ENCODE measurements at regions not wholly inside any gene's neighbourhood (a gene's known extent, or its start where the extent isn't known, plus 50 kb on each side); places are given as distances from the start of the nearest gene placed in this dataset.

GRCh38 chr3:117928836-117929235 lies 1105.8 kb downstream of the IGSF11 start:
- H3K27ac ChIP-seq (ENCODE audit: low read depth in 1 of 2, low read length in 1 of 2) = no peak overlapping the region
- H3K27me3 ChIP-seq (ENCODE audit: control insufficient read depth in 2 of 2, insufficient read depth in 1 of 2, low read length in 1 of 2) = no peaks in the 10 kb centered on the region
- no peaks in the 10 kb centered on the region for H3K36me3 ChIP-seq (ENCODE audit: control insufficient read depth in 2 of 2, insufficient read depth in 2 of 2, low read length in 1 of 2)
- no peaks in the 10 kb centered on the region for H3K4me1 ChIP-seq (ENCODE audit: control insufficient read depth in 2 of 2, insufficient read depth in 2 of 2, low read length in 2 of 2)
- DNase-seq (ENCODE audit: low read depth in 6 of 9, low spot score in 9 of 9) = no peak
- no peaks in the 10 kb centered on the region for H3K9me3 ChIP-seq (ENCODE audit: control insufficient read depth in 2 of 2, insufficient read depth in 1 of 2, low read length in 1 of 2)
- H3K4me3 ChIP-seq (ENCODE audit: low read length in 2 of 2) = no peak overlapping the region

DNA sequence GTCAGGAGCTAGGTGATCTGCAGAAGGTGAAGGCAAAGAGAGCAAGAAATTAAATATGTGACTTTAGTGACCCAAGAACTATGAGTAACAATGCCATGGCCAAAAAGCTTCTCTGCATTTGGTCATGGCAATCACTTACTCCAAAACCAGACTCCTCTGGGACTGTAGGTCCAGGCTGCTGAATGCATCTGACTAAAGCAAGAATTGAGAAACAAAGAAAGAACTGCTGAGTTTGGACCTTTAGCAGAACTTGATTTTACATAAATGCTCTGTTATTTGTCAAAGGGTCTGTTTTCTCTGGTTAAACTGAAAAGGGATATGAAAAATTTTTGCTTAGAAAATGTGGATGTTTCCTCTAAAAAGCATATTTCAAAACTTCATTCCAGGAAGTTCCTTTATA lies 1102.2 kb downstream of the IGSF11 start:
- no peaks in the 10 kb centered on the region for H3K4me1 ChIP-seq (ENCODE audit: control insufficient read depth in 2 of 2, insufficient read depth in 2 of 2, low read length in 2 of 2)
- H3K36me3 ChIP-seq (ENCODE audit: control insufficient read depth in 2 of 2, insufficient read depth in 2 of 2, low read length in 1 of 2) = no peaks in the 10 kb centered on the region
- no peak for DNase-seq (ENCODE audit: low read depth in 6 of 9, low spot score in 9 of 9)
- no peak overlapping the region for H3K27ac ChIP-seq (ENCODE audit: low read depth in 1 of 2, low read length in 1 of 2)
- H3K27me3 ChIP-seq (ENCODE audit: control insufficient read depth in 2 of 2, insufficient read depth in 1 of 2, low read length in 1 of 2) = no peaks in the 10 kb centered on the region
- H3K4me3 ChIP-seq (ENCODE audit: low read length in 2 of 2) = no peak overlapping the region
- no peaks in the 10 kb centered on the region for H3K9me3 ChIP-seq (ENCODE audit: control insufficient read depth in 2 of 2, insufficient read depth in 1 of 2, low read length in 1 of 2)

DNA sequence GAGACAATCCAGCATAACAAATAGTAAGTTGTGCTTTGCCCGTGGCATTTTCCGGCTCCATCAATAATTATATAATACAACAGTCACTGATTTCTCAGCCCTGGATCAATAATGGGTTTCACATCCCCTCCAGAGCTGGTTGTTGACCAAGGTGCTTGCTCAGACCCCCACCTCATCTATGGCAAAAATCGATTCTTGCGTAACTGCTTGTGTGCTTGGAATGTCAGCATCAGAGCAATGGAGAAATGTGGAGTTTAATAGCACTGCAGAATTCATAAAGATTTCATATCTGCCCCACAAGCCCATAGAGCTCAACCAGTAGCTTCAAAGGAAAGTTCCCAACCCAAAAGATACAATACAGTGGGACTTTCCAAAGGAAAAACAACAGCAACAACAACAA lies 1098.5 kb downstream of the IGSF11 start:
- Histone ChIP-seq H3K4me3 (ENCODE audit: low read length in 2 of 2) (no peak overlapping the region), H3K36me3 (ENCODE audit: control insufficient read depth in 2 of 2, insufficient read depth in 2 of 2, low read length in 1 of 2) (no peaks in the 10 kb centered on the region), H3K4me1 (ENCODE audit: control insufficient read depth in 2 of 2, insufficient read depth in 2 of 2, low read length in 2 of 2) (no peaks in the 10 kb centered on the region), H3K27me3 (ENCODE audit: control insufficient read depth in 2 of 2, insufficient read depth in 1 of 2, low read length in 1 of 2) (no peaks in the 10 kb centered on the region), H3K27ac (ENCODE audit: low read depth in 1 of 2, low read length in 1 of 2) (no peak overlapping the region), H3K9me3 (ENCODE audit: control insufficient read depth in 2 of 2, insufficient read depth in 1 of 2, low read length in 1 of 2) (no peaks in the 10 kb centered on the region)
- 96% methylated on average over 4 of the region's 4 CpGs for WGBS
- no peak for DNase-seq (ENCODE audit: low read depth in 6 of 9, low spot score in 9 of 9)

GRCh38 chr3:117938974-117939373 lies 1095.7 kb downstream of the IGSF11 start:
- Histone ChIP-seq H3K36me3 (ENCODE audit: control insufficient read depth in 2 of 2, insufficient read depth in 2 of 2, low read length in 1 of 2) (no peaks in the 10 kb centered on the region), H3K27me3 (ENCODE audit: control insufficient read depth in 2 of 2, insufficient read depth in 1 of 2, low read length in 1 of 2) (no peaks in the 10 kb centered on the region), H3K4me3 (ENCODE audit: low read length in 2 of 2) (no peak overlapping the region), H3K27ac (ENCODE audit: low read depth in 1 of 2, low read length in 1 of 2) (no peak overlapping the region), H3K4me1 (ENCODE audit: control insufficient read depth in 2 of 2, insufficient read depth in 2 of 2, low read length in 2 of 2) (no peaks in the 10 kb centered on the region), H3K9me3 (ENCODE audit: control insufficient read depth in 2 of 2, insufficient read depth in 1 of 2, low read length in 1 of 2) (no peaks in the 10 kb centered on the region)
- DNase-seq (ENCODE audit: low read depth in 6 of 9, low spot score in 9 of 9) = no peak
- 79% methylated on average over 2 of the region's 2 CpGs for WGBS

- H3K9me3 ChIP-seq (ENCODE audit: control insufficient read depth in 2 of 2, insufficient read depth in 1 of 2, low read length in 1 of 2) = no peaks in the 10 kb centered on the region
- H3K27ac ChIP-seq (ENCODE audit: low read depth in 1 of 2, low read length in 1 of 2) = no peak overlapping the region
- no peaks in the 10 kb centered on the region for H3K36me3 ChIP-seq (ENCODE audit: control insufficient read depth in 2 of 2, insufficient read depth in 2 of 2, low read length in 1 of 2)
- WGBS = 100% methylated on average over 1 of the region's 1 CpG
- H3K4me1 ChIP-seq (ENCODE audit: control insufficient read depth in 2 of 2, insufficient read depth in 2 of 2, low read length in 2 of 2) = no peaks in the 10 kb centered on the region
- DNase-seq (ENCODE audit: low read depth in 6 of 9, low spot score in 9 of 9) = no peak
- no peak overlapping the region for H3K4me3 ChIP-seq (ENCODE audit: low read length in 2 of 2)
- no peaks in the 10 kb centered on the region for H3K27me3 ChIP-seq (ENCODE audit: control insufficient read depth in 2 of 2, insufficient read depth in 1 of 2, low read length in 1 of 2)
Observed at GRCh38 chr3:117939425-117940027, 1095.1 kb downstream of the IGSF11 start.

DNA sequence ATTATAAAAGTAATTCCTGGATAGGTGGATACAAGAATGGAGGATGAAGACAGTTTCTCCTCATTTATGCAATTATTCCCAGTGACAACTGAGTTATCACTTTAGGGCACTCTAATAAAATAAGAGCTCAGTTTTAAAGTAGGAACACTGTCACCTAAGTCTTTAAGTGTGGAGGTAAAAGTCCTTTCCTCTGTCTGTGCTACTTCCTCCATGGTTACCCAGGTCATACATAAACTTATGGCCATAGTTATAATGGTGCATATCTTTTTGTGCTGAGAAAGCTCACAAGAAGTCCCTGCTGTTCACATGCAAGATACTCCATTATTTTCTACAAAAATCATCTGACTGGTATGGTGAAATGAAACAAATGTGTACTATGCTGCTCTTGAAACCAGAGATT lies 1093.6 kb downstream of the IGSF11 start:
- no peaks in the 10 kb centered on the region for H3K36me3 ChIP-seq (ENCODE audit: control insufficient read depth in 2 of 2, insufficient read depth in 2 of 2, low read length in 1 of 2)
- no peaks in the 10 kb centered on the region for H3K9me3 ChIP-seq (ENCODE audit: control insufficient read depth in 2 of 2, insufficient read depth in 1 of 2, low read length in 1 of 2)
- DNase-seq (ENCODE audit: low read depth in 6 of 9, low spot score in 9 of 9) = no peak
- H3K4me1 ChIP-seq (ENCODE audit: control insufficient read depth in 2 of 2, insufficient read depth in 2 of 2, low read length in 2 of 2) = no peaks in the 10 kb centered on the region
- no peaks in the 10 kb centered on the region for H3K27me3 ChIP-seq (ENCODE audit: control insufficient read depth in 2 of 2, insufficient read depth in 1 of 2, low read length in 1 of 2)
- H3K4me3 ChIP-seq (ENCODE audit: low read length in 2 of 2) = no peak overlapping the region
- no peak overlapping the region for H3K27ac ChIP-seq (ENCODE audit: low read depth in 1 of 2, low read length in 1 of 2)

- Histone ChIP-seq H3K36me3 (ENCODE audit: control insufficient read depth in 2 of 2, insufficient read depth in 2 of 2, low read length in 1 of 2) (no peaks in the 10 kb centered on the region), H3K9me3 (ENCODE audit: control insufficient read depth in 2 of 2, insufficient read depth in 1 of 2, low read length in 1 of 2) (no peaks in the 10 kb centered on the region), H3K27me3 (ENCODE audit: control insufficient read depth in 2 of 2, insufficient read depth in 1 of 2, low read length in 1 of 2) (no peaks in the 10 kb centered on the region), H3K4me1 (ENCODE audit: control insufficient read depth in 2 of 2, insufficient read depth in 2 of 2, low read length in 2 of 2) (no peaks in the 10 kb centered on the region), H3K4me3 (ENCODE audit: low read length in 2 of 2) (no peak overlapping the region), H3K27ac (ENCODE audit: low read depth in 1 of 2, low read length in 1 of 2) (no peak overlapping the region)
- 96% methylated on average over 4 of the region's 4 CpGs for WGBS
- DNase-seq (ENCODE audit: low read depth in 6 of 9, low spot score in 9 of 9) = no peak
Observed at GRCh38 chr3:117941756-117942155, 1092.9 kb downstream of the IGSF11 start.

DNA sequence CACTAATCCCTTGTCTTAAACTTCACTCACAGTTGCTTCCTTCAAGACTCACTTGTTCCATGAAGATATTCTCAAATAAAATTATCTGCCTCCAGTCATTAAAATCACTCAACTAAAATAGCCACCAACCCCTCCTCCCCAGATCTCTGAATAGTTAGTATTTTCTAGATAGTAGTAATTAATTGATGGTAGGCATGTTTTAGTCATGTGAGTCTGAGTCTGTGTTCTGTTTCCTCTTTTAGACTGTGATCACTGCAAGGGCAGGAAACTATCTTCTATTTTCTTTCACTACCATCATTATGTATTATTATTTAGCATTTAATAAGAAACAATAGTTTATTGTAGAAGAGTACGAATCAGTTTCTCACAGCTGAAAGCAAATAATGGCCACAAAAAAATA lies 1080.5 kb downstream of the IGSF11 start:
- no peaks in the 10 kb centered on the region for H3K27me3 ChIP-seq (ENCODE audit: control insufficient read depth in 2 of 2, insufficient read depth in 1 of 2, low read length in 1 of 2)
- H3K36me3 ChIP-seq (ENCODE audit: control insufficient read depth in 2 of 2, insufficient read depth in 2 of 2, low read length in 1 of 2) = no peaks in the 10 kb centered on the region
- H3K4me3 ChIP-seq (ENCODE audit: low read length in 2 of 2) = no peak overlapping the region
- no peaks in the 10 kb centered on the region for H3K9me3 ChIP-seq (ENCODE audit: control insufficient read depth in 2 of 2, insufficient read depth in 1 of 2, low read length in 1 of 2)
- 92% methylated on average over 1 of the region's 1 CpG for WGBS
- H3K4me1 ChIP-seq (ENCODE audit: control insufficient read depth in 2 of 2, insufficient read depth in 2 of 2, low read length in 2 of 2) = no peaks in the 10 kb centered on the region
- H3K27ac ChIP-seq (ENCODE audit: low read depth in 1 of 2, low read length in 1 of 2) = no peak overlapping the region
- no peak for DNase-seq (ENCODE audit: low read depth in 6 of 9, low spot score in 9 of 9)

DNA sequence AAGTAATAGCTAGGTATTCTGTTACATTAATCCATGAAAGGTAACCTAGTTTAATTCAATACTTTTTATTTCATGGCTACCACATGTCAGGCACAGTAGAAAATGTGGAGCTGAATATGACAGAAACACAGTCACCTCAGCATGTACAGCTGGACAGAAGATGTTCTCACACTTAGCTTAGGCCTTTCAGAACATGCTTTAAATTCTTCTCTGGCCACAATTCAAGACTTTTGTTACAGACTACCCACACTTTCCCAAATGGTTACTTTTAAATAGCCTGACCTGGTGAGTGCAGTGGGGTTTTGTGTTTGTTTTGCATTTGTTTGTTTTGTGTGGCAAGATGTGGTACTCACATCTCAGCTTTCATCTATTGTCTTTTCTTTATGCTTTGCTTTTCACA lies 1079.5 kb downstream of the IGSF11 start:
- H3K27ac ChIP-seq (ENCODE audit: low read depth in 1 of 2, low read length in 1 of 2) = no peak overlapping the region
- no peaks in the 10 kb centered on the region for H3K4me1 ChIP-seq (ENCODE audit: control insufficient read depth in 2 of 2, insufficient read depth in 2 of 2, low read length in 2 of 2)
- no peak overlapping the region for H3K4me3 ChIP-seq (ENCODE audit: low read length in 2 of 2)
- no peak for DNase-seq (ENCODE audit: low read depth in 6 of 9, low spot score in 9 of 9)
- H3K36me3 ChIP-seq (ENCODE audit: control insufficient read depth in 2 of 2, insufficient read depth in 2 of 2, low read length in 1 of 2) = no peaks in the 10 kb centered on the region
- H3K27me3 ChIP-seq (ENCODE audit: control insufficient read depth in 2 of 2, insufficient read depth in 1 of 2, low read length in 1 of 2) = no peaks in the 10 kb centered on the region
- no peaks in the 10 kb centered on the region for H3K9me3 ChIP-seq (ENCODE audit: control insufficient read depth in 2 of 2, insufficient read depth in 1 of 2, low read length in 1 of 2)

DNA sequence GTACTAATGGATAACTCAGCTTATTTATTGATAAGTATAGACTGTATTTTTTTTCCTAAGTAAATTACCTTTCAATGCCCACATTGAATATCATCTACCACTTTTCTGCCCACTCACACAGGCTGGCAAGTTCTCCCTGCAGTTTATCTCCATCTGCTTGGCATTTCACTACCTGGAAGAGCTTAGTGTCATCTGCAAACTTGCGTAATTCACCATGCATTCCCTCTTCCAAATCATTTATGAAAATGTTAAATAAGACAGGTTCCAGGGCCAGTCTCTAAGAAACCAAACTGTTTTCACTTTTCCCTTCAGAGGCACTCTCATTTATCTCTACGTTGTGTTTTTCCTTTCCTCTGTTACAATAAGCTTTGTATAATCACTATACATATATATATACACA lies 1076.6 kb downstream of the IGSF11 start:
- no peaks in the 10 kb centered on the region for H3K9me3 ChIP-seq (ENCODE audit: control insufficient read depth in 2 of 2, insufficient read depth in 1 of 2, low read length in 1 of 2)
- H3K27ac ChIP-seq (ENCODE audit: low read depth in 1 of 2, low read length in 1 of 2) = no peak overlapping the region
- WGBS = 91% methylated on average over 2 of the region's 2 CpGs
- DNase-seq (ENCODE audit: low read depth in 6 of 9, low spot score in 9 of 9) = no peak
- H3K36me3 ChIP-seq (ENCODE audit: control insufficient read depth in 2 of 2, insufficient read depth in 2 of 2, low read length in 1 of 2) = no peaks in the 10 kb centered on the region
- no peaks in the 10 kb centered on the region for H3K4me1 ChIP-seq (ENCODE audit: control insufficient read depth in 2 of 2, insufficient read depth in 2 of 2, low read length in 2 of 2)
- no peaks in the 10 kb centered on the region for H3K27me3 ChIP-seq (ENCODE audit: control insufficient read depth in 2 of 2, insufficient read depth in 1 of 2, low read length in 1 of 2)
- no peak overlapping the region for H3K4me3 ChIP-seq (ENCODE audit: low read length in 2 of 2)
